H9 (cell line): ENCODE measurements at regions not wholly inside any gene's neighbourhood (a gene's known extent, or its start where the extent isn't known, plus 50 kb on each side); places are given as distances from the start of the nearest gene placed in this dataset.

ENCODE experiments used
- DNase-seq: peaks from one replicate; pipeline ENCODE4 v3.0.0-alpha.2; 2017
- H2AFZ ChIP-seq: one replicate; pipeline ENCODE4 v1.6.1; 2013; ENCODE audit warnings: mild to moderate bottlenecking, low read length, control low read depth, moderate library complexity
- H2AK5ac ChIP-seq: 2 replicates; pipeline ENCODE4 v1.6.1; 2013; ENCODE audit warnings: low read length, control low read depth, mixed read lengths; ENCODE audit not compliant: insufficient read length
- H2BK120ac ChIP-seq: one replicate; pipeline ENCODE4 v1.6.1; 2013; ENCODE audit warnings: low read depth, mild to moderate bottlenecking, low read length, control low read depth, inconsistent platforms; ENCODE audit not compliant: poor library complexity, severe bottlenecking
- H2BK12ac ChIP-seq: 2 replicates; pipeline ENCODE4 v1.6.1; 2013; ENCODE audit warnings: low read length, control low read depth, mixed read lengths, low read depth; ENCODE audit not compliant: insufficient read length
- H2BK15ac ChIP-seq: 2 replicates; pipeline ENCODE4 v1.6.1; 2013; ENCODE audit warnings: low read depth, low read length, control low read depth
- H2BK20ac ChIP-seq: one replicate; pipeline ENCODE4 v1.6.1; 2013; ENCODE audit warnings: low read depth, mild to moderate bottlenecking, low read length, control low read depth, inconsistent platforms; ENCODE audit not compliant: poor library complexity, severe bottlenecking
- H2BK5ac ChIP-seq: 2 replicates; pipeline ENCODE4 v1.6.1; 2013; ENCODE audit warnings: low read length, control low read depth, mixed read lengths; ENCODE audit not compliant: insufficient read length
- H3K14ac ChIP-seq: 2 replicates; pipeline ENCODE4 v1.6.1; 2013; ENCODE audit warnings: low read length, control low read depth; ENCODE audit not compliant: insufficient read depth
- H3K18ac ChIP-seq: 2 replicates; pipeline ENCODE4 v1.6.1; 2013; ENCODE audit warnings: low read depth, mild to moderate bottlenecking, mixed read lengths, low read length, control low read depth; ENCODE audit not compliant: insufficient read length
- H3K23ac ChIP-seq: 2 replicates; pipeline ENCODE4 v1.6.1; 2013; ENCODE audit warnings: low read length, control low read depth, mixed read lengths, low read depth; ENCODE audit not compliant: insufficient read length
- H3K23me2 ChIP-seq: 2 replicates; pipeline ENCODE4 v1.6.1; 2013; ENCODE audit warnings: low read depth, mild to moderate bottlenecking, mixed read lengths, low read length, control low read depth; ENCODE audit not compliant: insufficient read length, poor library complexity, severe bottlenecking
- H3K27ac ChIP-seq: 2 replicates; pipeline ENCODE4 v1.5.1; 2013; ENCODE audit warnings: low read length, control low read depth, mixed read lengths, low read depth; ENCODE audit not compliant: insufficient read length
- H3K27me3 ChIP-seq: 2 replicates; pipeline ENCODE4 v1.6.1; 2013; ENCODE audit warnings: low read length, control low read depth, inconsistent platforms; ENCODE audit not compliant: insufficient read depth
- H3K4ac ChIP-seq: 2 replicates; pipeline ENCODE4 v1.6.1; 2013; ENCODE audit warnings: low read depth, mild to moderate bottlenecking, control low read depth, inconsistent platforms, low read length, moderate library complexity
- H3K4me1 ChIP-seq: 2 replicates; pipeline ENCODE4 v1.6.1; 2013; ENCODE audit warnings: low read length, control low read depth, inconsistent platforms; ENCODE audit not compliant: insufficient read depth
- H3K4me2 ChIP-seq: 2 replicates; pipeline ENCODE4 v1.6.1; 2013; ENCODE audit warnings: low read length, control low read depth, mixed read lengths; ENCODE audit not compliant: insufficient read length, insufficient read depth
- H3K56ac ChIP-seq: 2 replicates; pipeline ENCODE4 v1.6.1; 2013; ENCODE audit warnings: low read depth, mild to moderate bottlenecking, mixed read lengths, low read length, control low read depth; ENCODE audit not compliant: insufficient read length
- H3K79me1 ChIP-seq: 2 replicates; pipeline ENCODE4 v1.6.1; 2013; ENCODE audit warnings: low read depth, mild to moderate bottlenecking, moderate library complexity, low read length, control low read depth, inconsistent platforms; ENCODE audit not compliant: insufficient read depth, poor library complexity, severe bottlenecking
- H3K79me2 ChIP-seq: 2 replicates; pipeline ENCODE4 v1.6.1; 2013; ENCODE audit warnings: low read length, control low read depth, inconsistent platforms; ENCODE audit not compliant: insufficient read depth
- H3K9ac ChIP-seq: 2 replicates; pipeline ENCODE4 v1.6.1; 2013; ENCODE audit warnings: low read length, control low read depth, mixed read lengths; ENCODE audit not compliant: insufficient read length; ENCODE audit errors: extremely low read depth
- H3K9me3 ChIP-seq: one replicate; pipeline ENCODE4 v1.6.1; 2013; ENCODE audit warnings: low read depth, low read length, inconsistent platforms; ENCODE audit not compliant: control insufficient read depth
- H3T11ph ChIP-seq: one replicate; pipeline ENCODE4 v1.6.1; 2013; ENCODE audit warnings: mild to moderate bottlenecking, low read length, control low read depth, inconsistent platforms
- H4K20me1 ChIP-seq: one replicate; pipeline ENCODE4 v1.6.1; 2013; ENCODE audit not compliant: control insufficient read depth, insufficient read length, insufficient read depth
- H4K5ac ChIP-seq: 2 replicates; pipeline ENCODE4 v1.6.1; 2013; ENCODE audit warnings: low read depth, mild to moderate bottlenecking, mixed read lengths, low read length, control low read depth; ENCODE audit not compliant: insufficient read length
- H4K8ac ChIP-seq: replicated peaks from 2 replicates; pipeline ENCODE4 v1.6.1; 2013; ENCODE audit warnings: low read length, control low read depth, mixed read lengths, low read depth; ENCODE audit not compliant: insufficient read length
- H4K91ac ChIP-seq: 2 replicates; pipeline ENCODE4 v1.6.1; 2013; ENCODE audit warnings: low read depth, mild to moderate bottlenecking, moderate library complexity, mixed read lengths, low read length, control low read depth; ENCODE audit not compliant: insufficient read length
- H3K27ac Mint-ChIP-seq, 3 experiments: 2 replicates in 2 of 3; 3 replicates in 1 of 3; pipeline ENCODE4 v1.8.0; 2020 to 2021; ENCODE audit warnings: mixed read lengths in 3 of 3, mild to moderate bottlenecking in 1 of 3, moderate library complexity in 1 of 3
- H3K27me3 Mint-ChIP-seq: 2 replicates; pipeline ENCODE4 v1.8.0; 2021; ENCODE audit warnings: low read depth, mild to moderate bottlenecking, moderate library complexity, mixed read lengths
- H3K36me3 Mint-ChIP-seq, 3 experiments: 2 replicates in 2 of 3; 3 replicates in 1 of 3; pipeline ENCODE4 v1.8.0; 2020 to 2021; ENCODE audit warnings: low read depth in 3 of 3, mixed read lengths in 3 of 3; ENCODE audit not compliant: insufficient read depth in 1 of 3
- H3K4me1 Mint-ChIP-seq, 2 experiments: 2 replicates each; pipeline ENCODE4 v1.8.0; 2020; ENCODE audit warnings: mixed read lengths in 2 of 2
- H3K4me3 Mint-ChIP-seq, 2 experiments: 2 replicates in 1 of 2; 3 replicates in 1 of 2; pipeline ENCODE4 v1.8.0; 2020 to 2021; ENCODE audit warnings: mild to moderate bottlenecking in 2 of 2, mixed read lengths in 2 of 2, moderate library complexity in 1 of 2
- H3K9me3 Mint-ChIP-seq, 2 experiments: 2 replicates in 1 of 2; 3 replicates in 1 of 2; pipeline ENCODE4 v1.8.0; 2020; ENCODE audit warnings: mild to moderate bottlenecking in 2 of 2, mixed read lengths in 2 of 2, moderate library complexity in 1 of 2
- WGBS: extraction: QIAGEN DNeasy Blood & Tissue Kit; methylation state at CpG from one replicate; pipeline ENCODE4 v1.1.7; 2013; ENCODE audit warnings: missing lambda C conversion rate, low lambda C conversion rate, mixed read lengths; ENCODE audit not compliant: insufficient read length; ENCODE audit errors: extremely low coverage; 5-methylcytosine and 5-hydroxymethylcytosine counted together
- TF ChIP-seq, protein P1 (sequence below): fragments of 200-600 bp; sonication (generic); conservative IDR thresholded peaks from 3 replicates; pipeline ENCODE4 v1.8.0; 2021; ENCODE audit warnings: antibody characterized with exemption, mild to moderate bottlenecking

- Histone ChIP-seq H2AFZ (no peak overlapping the region), H3K4me2 (no peak overlapping the region), H3K18ac (no peak overlapping the region), H3K23me2 (no peaks in the 10 kb centered on the region), H2AK5ac (no peak overlapping the region), H3K56ac (no peak overlapping the region), H3K27ac (no peak overlapping the region), H4K8ac (no peak overlapping the region), H3K79me2 (no peaks in the 10 kb centered on the region), H3K9ac (no peak overlapping the region), H3K23ac (no peak overlapping the region), H3T11ph (no peak overlapping the region), H3K4ac (no peak overlapping the region), H2BK12ac (no peak overlapping the region), H3K79me1 (no peaks in the 10 kb centered on the region), H2BK20ac (no peak overlapping the region), H2BK15ac (no peak overlapping the region), H3K4me1 (no peaks in the 10 kb centered on the region), H3K14ac (no peak overlapping the region), H4K20me1 (no peaks in the 10 kb centered on the region), H3K9me3 (no peaks in the 10 kb centered on the region), H4K5ac (no peak overlapping the region), H2BK120ac (no peak overlapping the region), H2BK5ac (no peak overlapping the region), H4K91ac (no peak overlapping the region), H3K27me3 (no peaks in the 10 kb centered on the region)
- H3K4me3 Mint-ChIP-seq, result no peak overlapping the region
- no CpG with 5 or more reads among the region's 4 CpGs for WGBS
- peaks cover 0 to 5% of the 10 kb centered on the region in 2 experiments; a peak in 2 of 4 replicates for H3K4me1 Mint-ChIP-seq
- H3K9me3 Mint-ChIP-seq, result no peaks in the 10 kb centered on the region
- no peak overlapping the region for H3K27ac Mint-ChIP-seq
- TF ChIP-seq, protein P1, sequence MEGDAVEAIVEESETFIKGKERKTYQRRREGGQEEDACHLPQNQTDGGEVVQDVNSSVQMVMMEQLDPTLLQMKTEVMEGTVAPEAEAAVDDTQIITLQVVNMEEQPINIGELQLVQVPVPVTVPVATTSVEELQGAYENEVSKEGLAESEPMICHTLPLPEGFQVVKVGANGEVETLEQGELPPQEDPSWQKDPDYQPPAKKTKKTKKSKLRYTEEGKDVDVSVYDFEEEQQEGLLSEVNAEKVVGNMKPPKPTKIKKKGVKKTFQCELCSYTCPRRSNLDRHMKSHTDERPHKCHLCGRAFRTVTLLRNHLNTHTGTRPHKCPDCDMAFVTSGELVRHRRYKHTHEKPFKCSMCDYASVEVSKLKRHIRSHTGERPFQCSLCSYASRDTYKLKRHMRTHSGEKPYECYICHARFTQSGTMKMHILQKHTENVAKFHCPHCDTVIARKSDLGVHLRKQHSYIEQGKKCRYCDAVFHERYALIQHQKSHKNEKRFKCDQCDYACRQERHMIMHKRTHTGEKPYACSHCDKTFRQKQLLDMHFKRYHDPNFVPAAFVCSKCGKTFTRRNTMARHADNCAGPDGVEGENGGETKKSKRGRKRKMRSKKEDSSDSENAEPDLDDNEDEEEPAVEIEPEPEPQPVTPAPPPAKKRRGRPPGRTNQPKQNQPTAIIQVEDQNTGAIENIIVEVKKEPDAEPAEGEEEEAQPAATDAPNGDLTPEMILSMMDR, result no peak
- H3K27me3 Mint-ChIP-seq, result no peaks in the 10 kb centered on the region
- H3K36me3 Mint-ChIP-seq, result no peaks in the 10 kb centered on the region
- DNase-seq, result no peak
These were observed 414.2 kb downstream of the PDCD6IP start for GRCh38 chr3:34212656-34213055.
